ENCODE measurements at regions not wholly inside any gene's neighbourhood (a gene's known extent, or its start where the extent isn't known, plus 50 kb on each side); places are given as distances from the start of the nearest gene placed in this dataset.
A peak's percentile ranks its signal among the peaks of the same experiment; 100 is the strongest.
"Not testable (repeated sequence)": the region's sequence is repeated elsewhere in the genome, so short reads cannot be mapped to it uniquely, and the experiment has no call there.

- no peak overlapping the region for H3K4me3 ChIP-seq (ENCODE audit: low read depth, low read length)
- in situ Hi-C loops (cut with HindIII; ENCODE audit: low sequenced_read_pairs), result no loop called here
- DNase-seq (ENCODE audit: low read depth), result peak; percentile 3
- TF ChIP-seq CTCF (IDR thresholded peaks at IDR 0.05; ENCODE audit: low read depth, low read length, missing control alignments), result no peak
Measured at GRCh38 chr5:91794856-91795548, 411.9 kb upstream of the ARRDC3 start.

- TF ChIP-seq CTCF (IDR thresholded peaks at IDR 0.05; ENCODE audit: low read depth, low read length, missing control alignments), result no peak
Measured at GRCh38 chr5:91794455-91794854, 411.3 kb upstream of the ARRDC3 start.

GRCh38 chr5:91787718-91788117, 404.6 kb upstream of the ARRDC3 start:
- in situ Hi-C loops (cut with HindIII; ENCODE audit: low sequenced_read_pairs), result no loop called here
- H3K4me3 ChIP-seq (ENCODE audit: low read depth, low read length), result no peak overlapping the region
- peak; percentile 73 for DNase-seq (ENCODE audit: low read depth)
- TF ChIP-seq CTCF (IDR thresholded peaks at IDR 0.05; ENCODE audit: low read depth, low read length, missing control alignments), result no peak

More at GRCh38 chr5:91794455-91794854, 411.3 kb upstream of the ARRDC3 start:
- no peak for DNase-seq (ENCODE audit: low read depth)
- in situ Hi-C loops (cut with HindIII; ENCODE audit: low sequenced_read_pairs), result no loop called here
- H3K4me3 ChIP-seq (ENCODE audit: low read depth, low read length), result no peak overlapping the region

GRCh38 chr5:91777671-91778070, 394.6 kb upstream of the ARRDC3 start:
- in situ Hi-C loops (cut with HindIII; ENCODE audit: low sequenced_read_pairs), result no loop called here
- no peak overlapping the region for H3K4me3 ChIP-seq (ENCODE audit: low read depth, low read length)
- no peak for DNase-seq (ENCODE audit: low read depth)
- TF ChIP-seq CTCF (IDR thresholded peaks at IDR 0.05; ENCODE audit: low read depth, low read length, missing control alignments), result no peak

- DNase-seq (ENCODE audit: low read depth), result no peak
- in situ Hi-C loops (cut with HindIII; ENCODE audit: low sequenced_read_pairs), result no loop called here
- no peak overlapping the region for H3K4me3 ChIP-seq (ENCODE audit: low read depth, low read length)
- TF ChIP-seq CTCF (IDR thresholded peaks at IDR 0.05; ENCODE audit: low read depth, low read length, missing control alignments), result no peak
Measured at GRCh38 chr5:91776249-91776648, 393.1 kb upstream of the ARRDC3 start.

GRCh38 chr5:91770400-91770799, 387.3 kb upstream of the ARRDC3 start:
- H3K4me3 ChIP-seq (ENCODE audit: low read depth, low read length), result no peak overlapping the region
- in situ Hi-C loops (cut with HindIII; ENCODE audit: low sequenced_read_pairs), result no loop called here
- DNase-seq (ENCODE audit: low read depth), result no peak
- no peak for TF ChIP-seq CTCF (IDR thresholded peaks at IDR 0.05; ENCODE audit: low read depth, low read length, missing control alignments)

- DNase-seq (ENCODE audit: low read depth); in situ Hi-C loops (cut with HindIII; ENCODE audit: low sequenced_read_pairs); H3K4me3 ChIP-seq (ENCODE audit: low read depth, low read length): not testable (repeated sequence)
Measured at GRCh38 chr5:91757383-91757782, 374.3 kb upstream of the ARRDC3 start.

All from astrocyte of the cerebellum (primary cell).